HG02642 (cell line): ENCODE measurements at regions not wholly inside any gene's neighbourhood (a gene's known extent, or its start where the extent isn't known, plus 50 kb on each side); places are given as distances from the start of the nearest gene placed in this dataset.
"Not testable (repeated sequence)": the region's sequence is repeated elsewhere in the genome, so short reads cannot be mapped to it uniquely, and the experiment has no call there.

Source experiments
- ATAC-seq: cut with Tn5 transposase; IDR thresholded peaks from one replicate; pipeline ENCODE4 v1.9.1; 2021; ENCODE audit warnings: mild to moderate bottlenecking; ENCODE audit not compliant: unreplicated experiment, poor library complexity

- ATAC-seq: no peak
Observed at GRCh38 chr13:78540058-78540457, 63.3 kb downstream of the POU4F1 start.

- ATAC-seq: not testable (repeated sequence)
Observed at GRCh38 chr13:78526044-78526443, 77.3 kb downstream of the POU4F1 start.

GRCh38 chr13:78524936-78525335, 78.4 kb downstream of the POU4F1 start:
- ATAC-seq: no peak

GRCh38 chr13:78521091-78521490, 82.3 kb downstream of the POU4F1 start:
- ATAC-seq: no peak

- no peak for ATAC-seq
Observed at GRCh38 chr13:78520425-78520824, 82.9 kb downstream of the POU4F1 start.

- ATAC-seq: not testable (repeated sequence)
Observed at GRCh38 chr13:78518482-78518881, 84.9 kb downstream of the POU4F1 start.

GRCh38 chr13:78499802-78500201, 103.5 kb downstream of the POU4F1 start:
- ATAC-seq: no peak

GRCh38 chr13:78497702-78498355, 105.5 kb downstream of the POU4F1 start:
- ATAC-seq: no peak

- ATAC-seq: no peak
Observed at GRCh38 chr13:78491978-78492377, 111.4 kb downstream of the POU4F1 start.

GRCh38 chr13:78490225-78490624, 113.1 kb downstream of the POU4F1 start:
- not testable (repeated sequence) for ATAC-seq

GRCh38 chr13:78487707-78488106, 115.6 kb downstream of the POU4F1 start:
- ATAC-seq: no peak

GRCh38 chr13:78485803-78486202, 117.5 kb downstream of the POU4F1 start:
- no peak for ATAC-seq

- ATAC-seq: no peak
Observed at GRCh38 chr13:78478183-78478582, 125.2 kb downstream of the POU4F1 start.

- ATAC-seq: no peak
Observed at GRCh38 chr13:78476910-78477309, 126.4 kb downstream of the POU4F1 start.

- no peak for ATAC-seq
Observed at GRCh38 chr13:78468621-78469020, 134.7 kb downstream of the POU4F1 start.

GRCh38 chr13:78465250-78465649, 138.1 kb downstream of the POU4F1 start:
- ATAC-seq: no peak

- no peak for ATAC-seq
Observed at GRCh38 chr13:78460176-78460575, 143.2 kb downstream of the POU4F1 start.

- no peak for ATAC-seq
Observed at GRCh38 chr13:78443839-78444238, 159.5 kb downstream of the POU4F1 start.

GRCh38 chr13:78437781-78438180, 165.6 kb downstream of the POU4F1 start:
- no peak for ATAC-seq

GRCh38 chr13:78436311-78436710, 167.0 kb downstream of the POU4F1 start:
- ATAC-seq: no peak

- no peak for ATAC-seq
Observed at GRCh38 chr13:78431328-78431727, 172.0 kb downstream of the POU4F1 start.

- ATAC-seq: no peak
Observed at GRCh38 chr13:78430811-78431210, 172.5 kb downstream of the POU4F1 start.
